GM23338 (cell line): ENCODE measurements at regions not wholly inside any gene's neighbourhood (a gene's known extent, or its start where the extent isn't known, plus 50 kb on each side); places are given as distances from the start of the nearest gene placed in this dataset.

Experiments
- CREB1 ChIP-seq: fragments of 250-450 bp; sonication (Bioruptor Pico); IDR thresholded peaks from 2 replicates; pipeline ENCODE4 v1.5.0; 2020; ENCODE audit warnings: low read depth, mild to moderate bottlenecking, moderate library complexity
- EZH2 ChIP-seq: fragments of 200-600 bp; sonication (generic); IDR thresholded peaks from one replicate; pipeline ENCODE4 v1.8.0; 2017; ENCODE audit warnings: antibody characterized with exemption, mild to moderate bottlenecking, low read depth; ENCODE audit not compliant: unreplicated experiment
- EZH2phosphoT487 ChIP-seq: fragments of 200-600 bp; sonication (generic); IDR thresholded peaks from one replicate; pipeline ENCODE4 v1.8.1; 2018; ENCODE audit warnings: antibody characterized with exemption; ENCODE audit not compliant: unreplicated experiment
- JUNB ChIP-seq: IDR thresholded peaks from one replicate; pipeline ENCODE4 v1.6.1; 2016; ENCODE audit warnings: antibody characterized with exemption; ENCODE audit not compliant: unreplicated experiment
- POLR2AphosphoS5 ChIP-seq: IDR thresholded peaks from 2 replicates; pipeline ENCODE4 v1.6.1; 2016; ENCODE audit warnings: antibody characterized with exemption, low read depth
- ZNF114 ChIP-seq: fragments of 250-450 bp; sonication (Bioruptor Pico); IDR thresholded peaks from 2 replicates; pipeline ENCODE4 v1.5.0; 2020; ENCODE audit warnings: mild to moderate bottlenecking, moderate library complexity
- TF ChIP-seq, protein P1 (sequence below), 2 experiments: fragments of 200-600 bp in 1 of 2; sonication (generic) in 1 of 2; conservative IDR thresholded peaks; 2 replicates each; pipeline versions ENCODE4 v1.5.1 to v1.6.1; 2016 to 2017; ENCODE audit warnings: antibody characterized with exemption in 2 of 2, low read depth in 2 of 2, mild to moderate bottlenecking in 2 of 2, moderate library complexity in 1 of 2
- TF ChIP-seq, protein P2 (sequence below): IDR thresholded peaks from one replicate; pipeline ENCODE4 v1.6.1; 2018; ENCODE audit warnings: antibody characterized with exemption; ENCODE audit not compliant: unreplicated experiment
- TF ChIP-seq, protein P3 (sequence below): IDR thresholded peaks from 2 replicates; pipeline ENCODE4 v1.6.1; 2016; ENCODE audit warnings: antibody characterized with exemption

DNA sequence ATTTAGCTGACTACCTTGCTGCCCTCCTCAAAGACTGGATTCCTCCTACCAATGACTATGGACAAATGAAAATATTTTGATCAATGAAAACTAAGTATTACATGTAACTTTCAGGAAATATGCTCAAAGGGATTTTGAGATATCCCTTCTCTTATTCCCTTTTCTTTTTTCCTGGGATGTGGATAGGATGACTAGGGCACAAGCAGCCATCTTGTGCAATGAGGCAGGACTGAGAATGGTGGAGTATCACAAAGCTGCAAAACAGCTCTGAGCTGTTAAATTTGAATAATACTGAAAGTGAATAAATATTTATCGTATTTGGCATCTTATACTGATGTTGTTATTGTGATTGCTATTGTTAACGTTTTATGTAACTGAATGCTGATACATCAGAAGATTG is 333.1 kb upstream of the NUDT12 start:
- TF ChIP-seq, protein P1, sequence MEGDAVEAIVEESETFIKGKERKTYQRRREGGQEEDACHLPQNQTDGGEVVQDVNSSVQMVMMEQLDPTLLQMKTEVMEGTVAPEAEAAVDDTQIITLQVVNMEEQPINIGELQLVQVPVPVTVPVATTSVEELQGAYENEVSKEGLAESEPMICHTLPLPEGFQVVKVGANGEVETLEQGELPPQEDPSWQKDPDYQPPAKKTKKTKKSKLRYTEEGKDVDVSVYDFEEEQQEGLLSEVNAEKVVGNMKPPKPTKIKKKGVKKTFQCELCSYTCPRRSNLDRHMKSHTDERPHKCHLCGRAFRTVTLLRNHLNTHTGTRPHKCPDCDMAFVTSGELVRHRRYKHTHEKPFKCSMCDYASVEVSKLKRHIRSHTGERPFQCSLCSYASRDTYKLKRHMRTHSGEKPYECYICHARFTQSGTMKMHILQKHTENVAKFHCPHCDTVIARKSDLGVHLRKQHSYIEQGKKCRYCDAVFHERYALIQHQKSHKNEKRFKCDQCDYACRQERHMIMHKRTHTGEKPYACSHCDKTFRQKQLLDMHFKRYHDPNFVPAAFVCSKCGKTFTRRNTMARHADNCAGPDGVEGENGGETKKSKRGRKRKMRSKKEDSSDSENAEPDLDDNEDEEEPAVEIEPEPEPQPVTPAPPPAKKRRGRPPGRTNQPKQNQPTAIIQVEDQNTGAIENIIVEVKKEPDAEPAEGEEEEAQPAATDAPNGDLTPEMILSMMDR (conservative IDR thresholded peaks at IDR 0.05; ENCODE audit: low read depth in 2 of 2) = no peak
- TF ChIP-seq EZH2 = no peak
- no peak for TF ChIP-seq POLR2AphosphoS5
- no peak for TF ChIP-seq JUNB
- TF ChIP-seq, protein P2, sequence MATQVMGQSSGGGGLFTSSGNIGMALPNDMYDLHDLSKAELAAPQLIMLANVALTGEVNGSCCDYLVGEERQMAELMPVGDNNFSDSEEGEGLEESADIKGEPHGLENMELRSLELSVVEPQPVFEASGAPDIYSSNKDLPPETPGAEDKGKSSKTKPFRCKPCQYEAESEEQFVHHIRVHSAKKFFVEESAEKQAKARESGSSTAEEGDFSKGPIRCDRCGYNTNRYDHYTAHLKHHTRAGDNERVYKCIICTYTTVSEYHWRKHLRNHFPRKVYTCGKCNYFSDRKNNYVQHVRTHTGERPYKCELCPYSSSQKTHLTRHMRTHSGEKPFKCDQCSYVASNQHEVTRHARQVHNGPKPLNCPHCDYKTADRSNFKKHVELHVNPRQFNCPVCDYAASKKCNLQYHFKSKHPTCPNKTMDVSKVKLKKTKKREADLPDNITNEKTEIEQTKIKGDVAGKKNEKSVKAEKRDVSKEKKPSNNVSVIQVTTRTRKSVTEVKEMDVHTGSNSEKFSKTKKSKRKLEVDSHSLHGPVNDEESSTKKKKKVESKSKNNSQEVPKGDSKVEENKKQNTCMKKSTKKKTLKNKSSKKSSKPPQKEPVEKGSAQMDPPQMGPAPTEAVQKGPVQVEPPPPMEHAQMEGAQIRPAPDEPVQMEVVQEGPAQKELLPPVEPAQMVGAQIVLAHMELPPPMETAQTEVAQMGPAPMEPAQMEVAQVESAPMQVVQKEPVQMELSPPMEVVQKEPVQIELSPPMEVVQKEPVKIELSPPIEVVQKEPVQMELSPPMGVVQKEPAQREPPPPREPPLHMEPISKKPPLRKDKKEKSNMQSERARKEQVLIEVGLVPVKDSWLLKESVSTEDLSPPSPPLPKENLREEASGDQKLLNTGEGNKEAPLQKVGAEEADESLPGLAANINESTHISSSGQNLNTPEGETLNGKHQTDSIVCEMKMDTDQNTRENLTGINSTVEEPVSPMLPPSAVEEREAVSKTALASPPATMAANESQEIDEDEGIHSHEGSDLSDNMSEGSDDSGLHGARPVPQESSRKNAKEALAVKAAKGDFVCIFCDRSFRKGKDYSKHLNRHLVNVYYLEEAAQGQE = no peak
- no peak for TF ChIP-seq ZNF114 (CRISPR knock-in tag)
- TF ChIP-seq, protein P3, sequence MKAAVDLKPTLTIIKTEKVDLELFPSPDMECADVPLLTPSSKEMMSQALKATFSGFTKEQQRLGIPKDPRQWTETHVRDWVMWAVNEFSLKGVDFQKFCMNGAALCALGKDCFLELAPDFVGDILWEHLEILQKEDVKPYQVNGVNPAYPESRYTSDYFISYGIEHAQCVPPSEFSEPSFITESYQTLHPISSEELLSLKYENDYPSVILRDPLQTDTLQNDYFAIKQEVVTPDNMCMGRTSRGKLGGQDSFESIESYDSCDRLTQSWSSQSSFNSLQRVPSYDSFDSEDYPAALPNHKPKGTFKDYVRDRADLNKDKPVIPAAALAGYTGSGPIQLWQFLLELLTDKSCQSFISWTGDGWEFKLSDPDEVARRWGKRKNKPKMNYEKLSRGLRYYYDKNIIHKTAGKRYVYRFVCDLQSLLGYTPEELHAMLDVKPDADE = no peak
- no peak for TF ChIP-seq CREB1
- TF ChIP-seq EZH2phosphoT487 = no peak
